ENCODE measurements at regions not wholly inside any gene's neighbourhood (a gene's known extent, or its start where the extent isn't known, plus 50 kb on each side); places are given as distances from the start of the nearest gene placed in this dataset.

GRCh38 chr2:60094450-60094929 is 459.0 kb downstream of the BCL11A start:
- TF ChIP-seq, protein P1, sequence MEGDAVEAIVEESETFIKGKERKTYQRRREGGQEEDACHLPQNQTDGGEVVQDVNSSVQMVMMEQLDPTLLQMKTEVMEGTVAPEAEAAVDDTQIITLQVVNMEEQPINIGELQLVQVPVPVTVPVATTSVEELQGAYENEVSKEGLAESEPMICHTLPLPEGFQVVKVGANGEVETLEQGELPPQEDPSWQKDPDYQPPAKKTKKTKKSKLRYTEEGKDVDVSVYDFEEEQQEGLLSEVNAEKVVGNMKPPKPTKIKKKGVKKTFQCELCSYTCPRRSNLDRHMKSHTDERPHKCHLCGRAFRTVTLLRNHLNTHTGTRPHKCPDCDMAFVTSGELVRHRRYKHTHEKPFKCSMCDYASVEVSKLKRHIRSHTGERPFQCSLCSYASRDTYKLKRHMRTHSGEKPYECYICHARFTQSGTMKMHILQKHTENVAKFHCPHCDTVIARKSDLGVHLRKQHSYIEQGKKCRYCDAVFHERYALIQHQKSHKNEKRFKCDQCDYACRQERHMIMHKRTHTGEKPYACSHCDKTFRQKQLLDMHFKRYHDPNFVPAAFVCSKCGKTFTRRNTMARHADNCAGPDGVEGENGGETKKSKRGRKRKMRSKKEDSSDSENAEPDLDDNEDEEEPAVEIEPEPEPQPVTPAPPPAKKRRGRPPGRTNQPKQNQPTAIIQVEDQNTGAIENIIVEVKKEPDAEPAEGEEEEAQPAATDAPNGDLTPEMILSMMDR (IDR thresholded peaks at IDR 0.05) = no peak
- no peaks in the 10 kb centered on the region for H3K9me3 ChIP-seq
- ATAC-seq = peak; percentile 86
- H3K4me1 ChIP-seq (ENCODE audit: low read depth) = peaks cover 16% of the 10 kb centered on the region
- H3K36me3 ChIP-seq (ENCODE audit: low read depth) = no peaks in the 10 kb centered on the region
- intact Hi-C loops (cut with DNase I, micrococcal nuclease) = loop anchor here in 1 of 2 donors (5.0 kb wide), 1 partner anchor 458 kb away; the partner anchor contains the start of gene BCL11A
- peak in 1 of 3 donors; percentile 51 for DNase-seq
- no peak overlapping the region for H3K4me3 ChIP-seq

GRCh38 chr2:60092781-60093180 is 460.7 kb downstream of the BCL11A start:
- intact Hi-C loops (cut with DNase I, micrococcal nuclease) = loop anchor here in 1 of 2 donors (5.0 kb wide), 1 partner anchor 460 kb away; the partner anchor contains the start of gene BCL11A
- Histone ChIP-seq H3K4me3 (no peak overlapping the region), H3K9me3 (no peaks in the 10 kb centered on the region), H3K36me3 (ENCODE audit: low read depth) (no peaks in the 10 kb centered on the region), H3K4me1 (ENCODE audit: low read depth) (peaks cover 16% of the 10 kb centered on the region)
- TF ChIP-seq, protein P1 (IDR thresholded peaks at IDR 0.05) = no peak
- ATAC-seq = no peak
- no peak for DNase-seq

DNA sequence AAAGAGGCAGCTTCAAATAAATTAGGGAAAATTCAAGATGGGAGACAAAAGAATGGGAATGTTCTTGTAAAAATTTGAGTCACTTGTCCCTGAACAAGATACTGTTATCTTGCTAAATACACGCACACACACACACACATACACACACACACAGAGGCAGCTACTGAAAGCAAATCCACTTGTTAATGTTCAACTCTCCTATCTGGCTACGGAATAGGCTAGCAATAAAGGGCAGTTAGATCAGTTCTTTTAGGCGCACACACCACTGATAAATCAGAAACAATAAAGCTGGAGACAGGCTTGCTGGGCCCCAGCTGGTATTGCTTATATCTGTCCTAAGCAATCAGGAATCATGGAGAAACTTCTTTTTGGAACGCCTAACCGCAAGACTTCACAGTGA is 461.6 kb downstream of the BCL11A start:
- peak; percentile 90 for ATAC-seq

GRCh38 chr2:60091266-60091665 is 462.2 kb downstream of the BCL11A start:
- intact Hi-C loops (cut with DNase I, micrococcal nuclease) = loop anchor here in 1 of 2 donors (5.0 kb wide), 1 partner anchor 461 kb away; the partner anchor contains the start of gene BCL11A
- Histone ChIP-seq H3K4me3 (no peak overlapping the region), H3K9me3 (no peaks in the 10 kb centered on the region), H3K4me1 (ENCODE audit: low read depth) (peaks cover 14% of the 10 kb centered on the region), H3K36me3 (ENCODE audit: low read depth) (no peaks in the 10 kb centered on the region)
- TF ChIP-seq, protein P1 (IDR thresholded peaks at IDR 0.05) = no peak
- peak; percentile 33 for ATAC-seq
- no peak for DNase-seq

More for the DNA sequence above, 461.6 kb downstream of the BCL11A start:
- Histone ChIP-seq H3K36me3 (ENCODE audit: low read depth) (no peaks in the 10 kb centered on the region), H3K9me3 (no peaks in the 10 kb centered on the region), H3K4me1 (ENCODE audit: low read depth) (peaks cover 14% of the 10 kb centered on the region), H3K4me3 (no peak overlapping the region)
- peak in 2 of 3 donors; percentile 48 to 98 for DNase-seq
- intact Hi-C loops (cut with DNase I, micrococcal nuclease) = loop anchor here in 1 of 2 donors (5.0 kb wide), 1 partner anchor 460 kb away; the partner anchor contains the start of gene BCL11A
- TF ChIP-seq, protein P1 (IDR thresholded peaks at IDR 0.05) = no peak

DNA sequence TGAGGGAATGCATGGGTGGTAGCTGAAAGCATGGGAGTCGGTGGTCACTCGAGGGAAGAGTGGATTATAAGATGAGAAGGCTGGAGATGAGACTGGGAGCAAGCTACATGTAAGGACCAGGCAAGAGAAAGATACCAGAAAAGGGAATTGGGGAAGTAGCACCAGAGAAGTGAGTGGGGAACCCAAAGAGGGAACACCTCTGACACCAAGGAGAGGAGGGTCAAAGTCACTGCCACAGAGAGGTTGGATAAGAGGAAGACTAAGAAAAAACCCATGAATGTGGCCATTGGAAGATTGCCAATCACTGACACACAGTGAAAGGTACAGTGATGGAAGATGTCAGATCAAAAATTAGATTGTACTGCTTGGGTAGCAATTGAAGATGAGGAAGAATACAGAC is 473.9 kb downstream of the BCL11A start:
- intact Hi-C loops (cut with DNase I, micrococcal nuclease) = no loop called here
- TF ChIP-seq, protein P1 (IDR thresholded peaks at IDR 0.05) = no peak
- Histone ChIP-seq H3K36me3 (ENCODE audit: low read depth) (no peaks in the 10 kb centered on the region), H3K9me3 (no peaks in the 10 kb centered on the region), H3K4me1 (ENCODE audit: low read depth) (no peaks in the 10 kb centered on the region), H3K4me3 (no peak overlapping the region)
- DNase-seq (no peak), ATAC-seq (no peak)
